Loucy (cell line): ENCODE measurements at regions not wholly inside any gene's neighbourhood (a gene's known extent, or its start where the extent isn't known, plus 50 kb on each side); places are given as distances from the start of the nearest gene placed in this dataset.

Experiments
- H2AFZ ChIP-seq: fragments of 200-600 bp; sonication (generic); 2 replicates; pipeline ENCODE4 v1.6.0; 2016; ENCODE audit warnings: antibody characterized with exemption, mild to moderate bottlenecking, low read length, moderate library complexity
- H3F3A ChIP-seq: fragments of 200-600 bp; 2 replicates; pipeline ENCODE4 v1.6.0; 2016; ENCODE audit warnings: antibody characterized with exemption, low read depth, mild to moderate bottlenecking
- H3K27me3 ChIP-seq: fragments of 200-600 bp; sonication (generic); 2 replicates; pipeline ENCODE4 v1.6.1; 2014; ENCODE audit warnings: low read length, mild to moderate bottlenecking; ENCODE audit not compliant: insufficient read depth, poor library complexity, severe bottlenecking
- H3K36me3 ChIP-seq: fragments of 200-600 bp; sonication (generic); 2 replicates; pipeline ENCODE4 v1.6.1; 2016; ENCODE audit warnings: low read length; ENCODE audit not compliant: insufficient read depth
- H3K4me1 ChIP-seq: fragments of 200-600 bp; sonication (generic); 2 replicates; pipeline ENCODE4 v1.5.1; 2014; ENCODE audit warnings: low read length, mild to moderate bottlenecking; ENCODE audit not compliant: insufficient read depth, poor library complexity, severe bottlenecking
- H3K4me2 ChIP-seq: fragments of 200-600 bp; sonication (generic); 2 replicates; pipeline ENCODE4 v1.6.0; 2014; ENCODE audit warnings: antibody characterized with exemption, low read length, low read depth, mild to moderate bottlenecking; ENCODE audit not compliant: poor library complexity, severe bottlenecking
- H3K4me3 ChIP-seq: fragments of 200-600 bp; sonication (generic); 2 replicates; pipeline ENCODE4 v1.5.1; 2014; ENCODE audit warnings: low read length, mild to moderate bottlenecking, mixed read lengths; ENCODE audit not compliant: poor library complexity, severe bottlenecking
- H3K79me2 ChIP-seq: fragments of 200-600 bp; sonication (generic); 2 replicates; pipeline ENCODE4 v1.6.1; 2014; ENCODE audit warnings: low read length; ENCODE audit not compliant: insufficient read depth
- H3K9ac ChIP-seq: fragments of 200-600 bp; sonication (generic); 2 replicates; pipeline ENCODE4 v1.6.0; 2014; ENCODE audit warnings: mild to moderate bottlenecking, low read depth, low read length, moderate library complexity; ENCODE audit not compliant: poor library complexity, severe bottlenecking
- H3K9me2 ChIP-seq: fragments of 200-600 bp; sonication (generic); replicated peaks from 2 replicates; pipeline ENCODE4 v1.6.1; 2016; ENCODE audit warnings: low read depth, low read length, mixed read lengths
- H3K9me3 ChIP-seq: fragments of 200-600 bp; sonication (generic); 2 replicates; pipeline ENCODE4 v1.6.1; 2014; ENCODE audit warnings: mild to moderate bottlenecking, antibody characterized with exemption, low read length, low read depth; ENCODE audit not compliant: insufficient read depth
- H4K20me1 ChIP-seq: fragments of 200-600 bp; sonication (generic); 2 replicates; pipeline ENCODE4 v1.6.0; 2014; ENCODE audit warnings: antibody characterized with exemption, low read length, mild to moderate bottlenecking; ENCODE audit not compliant: insufficient read depth, poor library complexity, severe bottlenecking
- EZH2phosphoT487 ChIP-seq: fragments of 200-600 bp; IDR thresholded peaks from 2 replicates; pipeline ENCODE4 v1.6.1; 2018; ENCODE audit warnings: antibody characterized with exemption, mild to moderate bottlenecking, moderate library complexity, borderline replicate concordance
- TF ChIP-seq, protein P1 (sequence below): fragments of 200-600 bp; sonication (generic); conservative IDR thresholded peaks from 2 replicates; pipeline ENCODE4 v1.5.1; 2014; ENCODE audit warnings: mild to moderate bottlenecking, antibody characterized with exemption, low read length

GRCh38 chr1:38505944-38506343, 353.6 kb downstream of the RRAGC start:
- no peaks in the 10 kb centered on the region for H4K20me1 ChIP-seq
- no peaks in the 10 kb centered on the region for H3K9me3 ChIP-seq
- H3K4me3 ChIP-seq, result no peak overlapping the region
- H3K4me2 ChIP-seq, result no peak overlapping the region
- H3K4me1 ChIP-seq, result no peaks in the 10 kb centered on the region
- H3K9me2 ChIP-seq, result no peaks in the 10 kb centered on the region
- TF ChIP-seq, protein P1, sequence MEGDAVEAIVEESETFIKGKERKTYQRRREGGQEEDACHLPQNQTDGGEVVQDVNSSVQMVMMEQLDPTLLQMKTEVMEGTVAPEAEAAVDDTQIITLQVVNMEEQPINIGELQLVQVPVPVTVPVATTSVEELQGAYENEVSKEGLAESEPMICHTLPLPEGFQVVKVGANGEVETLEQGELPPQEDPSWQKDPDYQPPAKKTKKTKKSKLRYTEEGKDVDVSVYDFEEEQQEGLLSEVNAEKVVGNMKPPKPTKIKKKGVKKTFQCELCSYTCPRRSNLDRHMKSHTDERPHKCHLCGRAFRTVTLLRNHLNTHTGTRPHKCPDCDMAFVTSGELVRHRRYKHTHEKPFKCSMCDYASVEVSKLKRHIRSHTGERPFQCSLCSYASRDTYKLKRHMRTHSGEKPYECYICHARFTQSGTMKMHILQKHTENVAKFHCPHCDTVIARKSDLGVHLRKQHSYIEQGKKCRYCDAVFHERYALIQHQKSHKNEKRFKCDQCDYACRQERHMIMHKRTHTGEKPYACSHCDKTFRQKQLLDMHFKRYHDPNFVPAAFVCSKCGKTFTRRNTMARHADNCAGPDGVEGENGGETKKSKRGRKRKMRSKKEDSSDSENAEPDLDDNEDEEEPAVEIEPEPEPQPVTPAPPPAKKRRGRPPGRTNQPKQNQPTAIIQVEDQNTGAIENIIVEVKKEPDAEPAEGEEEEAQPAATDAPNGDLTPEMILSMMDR, result no peak
- TF ChIP-seq EZH2phosphoT487, result no peak
- no peak overlapping the region for H3K9ac ChIP-seq
- H3K79me2 ChIP-seq, result no peaks in the 10 kb centered on the region
- no peaks in the 10 kb centered on the region for H3K36me3 ChIP-seq
- H3K27me3 ChIP-seq, result no peaks in the 10 kb centered on the region
- no peaks in the 10 kb centered on the region for H3F3A ChIP-seq
- H2AFZ ChIP-seq, result no peak overlapping the region

DNA sequence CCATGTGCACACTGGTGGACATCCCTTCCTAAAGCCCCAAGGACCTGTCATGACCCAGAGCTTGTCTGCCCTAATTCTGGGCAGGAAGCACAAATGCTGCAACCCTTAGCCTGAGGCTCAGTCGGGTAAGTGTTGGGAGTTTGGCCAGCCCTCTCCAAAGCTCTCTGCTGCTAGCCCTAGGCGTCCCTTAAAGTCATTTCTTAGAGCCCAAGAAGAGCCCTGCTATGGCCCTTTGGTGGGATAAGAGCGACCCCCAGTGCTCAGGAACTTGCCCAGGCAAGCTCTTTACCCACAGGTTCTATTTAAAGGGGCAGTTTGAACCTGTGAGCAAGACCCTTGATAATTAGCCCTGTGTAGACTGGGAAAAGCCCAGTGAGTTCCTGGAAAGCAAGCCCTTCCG, 356.8 kb downstream of the RRAGC start:
- no peak overlapping the region for H3K4me3 ChIP-seq
- no peak overlapping the region for H3K9ac ChIP-seq
- H3K36me3 ChIP-seq, result no peaks in the 10 kb centered on the region
- no peaks in the 10 kb centered on the region for H4K20me1 ChIP-seq
- no peaks in the 10 kb centered on the region for H3F3A ChIP-seq
- H3K4me1 ChIP-seq, result no peaks in the 10 kb centered on the region
- H3K9me3 ChIP-seq, result no peaks in the 10 kb centered on the region
- H3K79me2 ChIP-seq, result no peaks in the 10 kb centered on the region
- no peak overlapping the region for H2AFZ ChIP-seq
- H3K27me3 ChIP-seq, result no peaks in the 10 kb centered on the region
- H3K4me2 ChIP-seq, result no peak overlapping the region
- no peaks in the 10 kb centered on the region for H3K9me2 ChIP-seq
- TF ChIP-seq EZH2phosphoT487, result no peak
- TF ChIP-seq, protein P1, result no peak

- Histone ChIP-seq H2AFZ (no peak overlapping the region), H3K79me2 (no peaks in the 10 kb centered on the region), H3K9ac (no peak overlapping the region), H3K27me3 (no peaks in the 10 kb centered on the region), H3K4me3 (no peak overlapping the region), H3K36me3 (no peaks in the 10 kb centered on the region), H3K4me1 (no peaks in the 10 kb centered on the region), H3K9me3 (no peaks in the 10 kb centered on the region), H3K9me2 (no peaks in the 10 kb centered on the region), H4K20me1 (no peaks in the 10 kb centered on the region), H3F3A (no peaks in the 10 kb centered on the region), H3K4me2 (no peak overlapping the region)
- no peak for TF ChIP-seq EZH2phosphoT487
- TF ChIP-seq, protein P1, result no peak
Observed at GRCh38 chr1:38500891-38501290, 358.7 kb downstream of the RRAGC start.
